Adrenal gland (tissue), 5 donors: ENCODE measurements at regions not wholly inside any gene's neighbourhood (a gene's known extent, or its start where the extent isn't known, plus 50 kb on each side); places are given as distances from the start of the nearest gene placed in this dataset.

Experiments
- POLR2A ChIP-seq, 2 donors: fragments of 450-650 bp; IDR thresholded peaks; one replicate each; pipeline ENCODE4 v1.6.1; 2017; ENCODE audit warnings: antibody characterized with exemption in 2 of 2, mild to moderate bottlenecking in 2 of 2, moderate library complexity in 1 of 2
- TF ChIP-seq, protein P1 (sequence below), 6 experiments: fragments of 450-650 bp in 4 of 6; fragments of 200-600 bp in 2 of 6; sonication (generic) in 1 of 6; IDR thresholded peaks; 1 replicate in 5 of 6; 2 replicates in 1 of 6; pipeline versions ENCODE4 v1.5.1 to v1.8.0; 2016 to 2021; ENCODE audit warnings: antibody characterized with exemption in 6 of 6, mild to moderate bottlenecking in 2 of 6, moderate library complexity in 1 of 6
- donor health status: DM: no; HTN: no; CAD: no.

DNA sequence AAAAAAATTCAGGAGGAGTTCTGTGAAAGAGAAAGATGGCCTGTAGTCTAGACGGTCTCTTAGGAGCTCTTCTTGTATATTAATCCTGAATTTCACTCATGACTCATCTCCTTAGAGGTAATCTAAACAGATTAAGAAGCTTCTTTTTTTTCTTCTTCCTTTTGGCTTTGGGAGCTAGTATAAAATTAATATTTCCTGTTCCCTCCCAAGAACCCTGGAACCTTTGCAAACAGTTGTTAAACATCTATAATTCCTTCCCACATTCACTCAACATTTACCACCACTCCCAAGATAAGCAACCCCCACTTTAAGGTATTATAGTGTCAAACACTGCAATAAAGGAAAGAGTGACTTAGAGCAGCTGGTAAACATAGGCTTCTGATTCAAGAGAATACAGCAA, 146.4 kb upstream of the EDNRA start:
- TF ChIP-seq POLR2A (IDR thresholded peaks at IDR 0.05), result no peak
- TF ChIP-seq, protein P1, sequence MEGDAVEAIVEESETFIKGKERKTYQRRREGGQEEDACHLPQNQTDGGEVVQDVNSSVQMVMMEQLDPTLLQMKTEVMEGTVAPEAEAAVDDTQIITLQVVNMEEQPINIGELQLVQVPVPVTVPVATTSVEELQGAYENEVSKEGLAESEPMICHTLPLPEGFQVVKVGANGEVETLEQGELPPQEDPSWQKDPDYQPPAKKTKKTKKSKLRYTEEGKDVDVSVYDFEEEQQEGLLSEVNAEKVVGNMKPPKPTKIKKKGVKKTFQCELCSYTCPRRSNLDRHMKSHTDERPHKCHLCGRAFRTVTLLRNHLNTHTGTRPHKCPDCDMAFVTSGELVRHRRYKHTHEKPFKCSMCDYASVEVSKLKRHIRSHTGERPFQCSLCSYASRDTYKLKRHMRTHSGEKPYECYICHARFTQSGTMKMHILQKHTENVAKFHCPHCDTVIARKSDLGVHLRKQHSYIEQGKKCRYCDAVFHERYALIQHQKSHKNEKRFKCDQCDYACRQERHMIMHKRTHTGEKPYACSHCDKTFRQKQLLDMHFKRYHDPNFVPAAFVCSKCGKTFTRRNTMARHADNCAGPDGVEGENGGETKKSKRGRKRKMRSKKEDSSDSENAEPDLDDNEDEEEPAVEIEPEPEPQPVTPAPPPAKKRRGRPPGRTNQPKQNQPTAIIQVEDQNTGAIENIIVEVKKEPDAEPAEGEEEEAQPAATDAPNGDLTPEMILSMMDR (IDR thresholded peaks at IDR 0.05), result no peak
